SHP77 (cell line): ENCODE measurements at regions not wholly inside any gene's neighbourhood (a gene's known extent, or its start where the extent isn't known, plus 50 kb on each side); places are given as distances from the start of the nearest gene placed in this dataset.
"Not testable (repeated sequence)": the region's sequence is repeated elsewhere in the genome, so short reads cannot be mapped to it uniquely, and the experiment has no call there.

Experiments
- DNase-seq, 2 experiments: peaks; one replicate each; lab custom pipeline; 2025; lab: John Stamatoyannopoulos, UW

DNA sequence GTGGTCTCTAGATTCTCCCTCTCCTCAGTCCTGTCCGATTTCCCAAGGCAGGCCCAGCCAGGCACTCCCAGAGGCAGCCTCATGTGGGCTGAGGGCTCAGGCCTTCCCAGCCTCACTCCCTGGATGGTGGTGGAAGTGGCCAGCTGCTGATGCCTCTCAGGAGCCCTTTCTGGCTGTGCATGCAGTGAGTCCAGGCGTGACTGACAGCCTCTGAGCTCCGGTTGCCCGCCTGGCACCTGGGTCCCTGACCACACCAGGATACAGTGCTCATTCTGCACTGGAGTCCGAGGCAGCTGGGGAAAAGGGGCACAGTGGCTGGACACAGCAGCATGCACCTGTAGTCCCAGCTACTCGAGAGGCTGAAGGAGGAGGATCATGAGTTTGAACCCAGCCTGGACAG, 132.6 kb downstream of the CUL2 start:
- no peak for DNase-seq

DNA sequence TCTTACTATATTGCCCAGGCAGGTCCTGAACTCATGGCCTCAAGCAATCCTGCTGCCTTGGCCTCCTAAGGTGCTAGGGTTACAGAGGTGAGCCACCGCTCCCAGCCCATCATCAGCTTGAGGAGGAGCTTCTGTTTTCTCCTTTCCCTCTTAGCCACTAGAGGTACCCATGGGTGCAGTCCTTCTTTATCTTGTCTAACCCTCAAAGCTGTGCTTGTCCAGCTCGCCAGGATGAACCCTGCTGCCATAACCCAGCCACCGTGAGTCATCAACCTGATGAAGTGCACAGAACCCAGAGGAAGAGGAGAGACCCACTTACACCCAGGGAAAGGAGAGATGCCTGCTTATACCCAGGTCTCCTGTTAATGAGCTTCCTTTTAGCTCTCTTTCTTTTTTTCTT, 133.4 kb downstream of the CUL2 start:
- DNase-seq, result no peak

- DNase-seq, result no peak
Measured at GRCh38 chr10:34955391-34955790, 134.8 kb downstream of the CUL2 start.

DNA sequence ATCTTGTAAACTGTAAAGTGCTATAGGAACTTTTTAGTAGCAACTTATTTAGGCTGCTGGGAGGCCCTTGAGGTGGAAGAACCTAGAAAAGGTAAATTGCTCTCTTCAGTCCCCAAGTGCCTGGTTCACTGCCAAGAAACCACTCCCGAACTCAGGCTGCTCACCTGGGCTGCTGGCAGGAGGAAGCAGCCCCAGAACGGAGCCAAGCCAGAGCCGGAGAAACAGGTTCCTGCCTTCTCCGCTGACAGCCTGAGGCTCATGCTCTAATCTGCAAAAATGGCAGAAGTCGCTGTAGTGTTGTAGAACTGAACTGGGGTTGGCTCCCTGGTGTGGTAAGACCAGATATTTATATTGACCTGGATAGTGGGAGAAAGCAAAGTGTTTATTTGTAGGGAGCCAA, 136.0 kb downstream of the CUL2 start:
- no peak for DNase-seq

GRCh38 chr10:34951263-34951887, 136.3 kb upstream of the PARD3 start:
- DNase-seq, result not testable (repeated sequence)

DNA sequence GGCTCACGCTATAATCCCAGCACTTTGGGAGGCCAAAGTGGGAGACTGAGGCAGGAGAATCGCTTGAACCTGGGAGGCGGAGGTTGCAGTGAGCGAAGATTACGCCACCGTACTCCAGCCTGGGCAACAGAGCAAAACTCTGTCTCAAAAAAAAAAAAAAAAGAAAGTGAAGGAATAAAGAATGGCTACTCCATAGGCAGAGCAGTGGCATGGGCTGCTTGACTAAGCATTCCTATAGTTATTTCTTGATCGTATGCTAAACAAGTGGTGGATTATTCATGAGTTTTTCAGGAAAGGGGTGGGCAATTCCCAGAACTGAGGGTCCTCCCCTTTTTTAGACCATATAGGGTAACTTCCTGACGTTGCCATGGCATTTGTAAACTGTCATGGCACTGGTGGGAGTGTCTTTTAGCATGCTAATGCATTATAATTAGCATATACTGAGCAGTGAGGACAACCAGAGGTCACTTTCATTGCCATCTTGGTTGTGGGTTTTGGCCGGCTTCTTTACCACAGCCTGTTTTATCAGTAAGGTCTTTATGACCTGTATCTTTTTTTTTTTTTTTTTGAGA, 130.9 kb upstream of the PARD3 start:
- DNase-seq, result not testable (repeated sequence)

DNA sequence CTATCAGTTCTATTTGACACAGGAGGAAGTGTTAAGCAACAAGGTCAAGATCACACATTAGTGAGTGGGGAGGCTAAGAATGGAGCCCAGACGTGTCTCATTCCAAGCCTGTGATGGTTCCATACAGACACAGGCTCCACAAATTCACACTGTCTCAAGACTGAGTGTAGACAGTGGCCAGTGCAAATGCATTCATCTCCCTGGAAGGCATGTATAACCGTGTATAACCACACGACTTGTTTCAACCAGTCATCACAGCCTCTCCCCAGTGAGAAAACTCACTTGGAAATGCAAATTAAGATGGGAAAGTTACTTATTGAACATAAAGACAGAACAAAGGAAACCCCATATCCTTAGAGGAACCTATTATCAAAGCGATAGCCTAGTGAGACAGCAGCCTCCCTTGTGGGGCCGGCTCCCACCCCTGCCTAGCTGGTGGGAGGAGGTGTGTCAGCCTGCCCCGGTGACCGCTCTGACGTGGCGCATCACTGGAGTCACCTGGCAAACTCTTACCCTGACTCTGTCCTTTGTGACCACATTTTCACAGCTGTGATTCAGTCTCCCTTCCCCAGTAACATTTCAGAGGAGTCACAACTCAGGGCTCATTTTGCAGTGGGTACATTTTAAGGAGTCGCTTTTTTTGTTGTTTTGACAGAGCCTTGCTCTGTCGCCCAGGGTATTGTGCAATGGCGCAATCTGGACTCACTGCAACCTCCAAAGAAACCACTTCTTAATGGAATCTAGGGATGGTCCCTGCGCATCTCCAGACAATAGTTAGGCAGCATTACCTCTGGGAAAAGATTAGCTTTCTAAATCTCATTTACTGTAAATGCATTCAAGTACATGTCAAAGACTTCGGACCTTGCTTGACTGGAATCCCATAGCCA, 126.6 kb upstream of the PARD3 start:
- no peak for DNase-seq

- no peak for DNase-seq
Measured at GRCh38 chr10:34940436-34940835, 125.3 kb upstream of the PARD3 start.

- no peak for DNase-seq
Measured at GRCh38 chr10:34938399-34938670, 123.2 kb upstream of the PARD3 start.

- not testable (repeated sequence) for DNase-seq
Measured at GRCh38 chr10:34937643-34938398, 122.7 kb upstream of the PARD3 start.

DNA sequence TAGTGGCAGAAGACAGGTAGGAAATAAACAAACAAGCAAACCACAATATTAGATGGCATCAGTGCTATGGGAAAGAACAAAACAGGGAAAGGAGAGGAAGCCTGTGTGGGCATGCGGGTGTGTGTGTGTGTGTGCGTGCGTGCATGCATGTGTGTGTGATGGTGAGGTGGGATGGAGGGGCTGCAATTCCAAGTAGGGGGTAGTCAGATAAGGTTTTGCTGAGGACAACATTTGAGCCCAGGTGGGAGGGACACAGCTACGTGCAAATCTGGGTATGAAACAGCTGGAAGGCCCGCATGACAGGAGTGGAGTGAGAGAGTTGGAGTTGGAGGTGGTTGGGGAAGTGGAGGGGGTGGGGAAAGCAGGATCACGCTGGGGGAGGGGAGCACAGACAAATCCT, 121.0 kb upstream of the PARD3 start:
- DNase-seq, result no peak

DNA sequence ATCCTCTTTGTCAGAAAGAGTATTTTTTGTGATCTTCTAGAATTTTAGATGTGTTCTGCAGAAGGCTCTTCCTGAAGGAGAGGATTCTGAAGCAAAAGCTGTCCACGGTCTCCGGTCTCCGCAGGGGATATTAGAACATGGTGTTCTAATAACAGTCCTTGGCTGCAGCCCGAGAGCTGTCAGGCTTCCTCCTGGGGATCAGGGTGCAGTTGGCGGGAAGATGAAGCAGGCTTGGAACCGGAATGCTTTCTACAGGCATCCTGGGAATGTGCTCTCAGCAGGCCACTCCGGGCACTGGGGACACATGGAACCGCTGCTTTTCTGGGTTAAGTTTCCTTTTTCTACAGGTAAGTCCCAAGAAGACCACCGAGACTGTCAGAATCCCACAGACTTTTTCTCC, 118.6 kb upstream of the PARD3 start:
- DNase-seq, result no peak

DNA sequence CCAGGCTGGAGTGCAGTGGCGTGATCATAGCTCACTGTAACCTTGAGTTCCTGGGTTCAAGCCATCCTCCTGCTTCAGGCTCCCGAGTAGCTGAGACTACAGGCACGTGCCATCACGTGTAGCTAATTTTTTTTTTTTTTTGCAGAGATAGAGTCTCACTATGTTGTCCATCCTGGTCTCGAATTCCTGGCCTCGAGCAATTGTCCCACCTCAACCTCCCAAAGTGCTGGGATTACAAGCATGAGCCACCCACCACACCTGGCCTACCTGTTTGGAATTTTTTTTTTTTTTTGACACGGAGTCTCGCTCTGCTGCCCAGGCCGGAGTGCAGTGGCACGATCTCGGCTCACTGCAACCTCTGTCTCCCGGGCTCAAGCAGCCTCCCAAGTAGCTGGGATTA, 117.1 kb upstream of the PARD3 start:
- DNase-seq, result no peak

DNA sequence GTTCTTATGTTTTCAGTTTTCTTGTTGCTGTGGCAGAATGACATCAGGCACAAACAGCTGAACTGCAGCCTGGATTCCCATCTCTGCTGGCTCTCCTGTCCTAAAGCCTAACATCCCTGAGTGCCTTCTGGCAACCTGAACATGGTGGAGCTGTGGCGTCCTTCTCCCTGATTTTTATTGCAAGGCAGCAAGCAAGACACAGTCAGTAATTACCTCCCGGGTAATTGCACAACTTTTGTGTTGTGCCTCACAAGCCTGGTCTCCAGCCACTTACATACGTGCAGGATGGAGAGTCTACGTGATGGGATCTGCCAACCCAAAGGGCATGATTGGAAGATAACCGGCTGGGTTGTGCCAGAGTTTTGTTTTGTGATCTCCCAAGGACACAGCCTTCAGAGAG, 116.1 kb upstream of the PARD3 start:
- no peak for DNase-seq

GRCh38 chr10:34922138-34922537, 107.0 kb upstream of the PARD3 start:
- no peak for DNase-seq

- no peak for DNase-seq
Measured at GRCh38 chr10:34920578-34920977, 105.5 kb upstream of the PARD3 start.

DNA sequence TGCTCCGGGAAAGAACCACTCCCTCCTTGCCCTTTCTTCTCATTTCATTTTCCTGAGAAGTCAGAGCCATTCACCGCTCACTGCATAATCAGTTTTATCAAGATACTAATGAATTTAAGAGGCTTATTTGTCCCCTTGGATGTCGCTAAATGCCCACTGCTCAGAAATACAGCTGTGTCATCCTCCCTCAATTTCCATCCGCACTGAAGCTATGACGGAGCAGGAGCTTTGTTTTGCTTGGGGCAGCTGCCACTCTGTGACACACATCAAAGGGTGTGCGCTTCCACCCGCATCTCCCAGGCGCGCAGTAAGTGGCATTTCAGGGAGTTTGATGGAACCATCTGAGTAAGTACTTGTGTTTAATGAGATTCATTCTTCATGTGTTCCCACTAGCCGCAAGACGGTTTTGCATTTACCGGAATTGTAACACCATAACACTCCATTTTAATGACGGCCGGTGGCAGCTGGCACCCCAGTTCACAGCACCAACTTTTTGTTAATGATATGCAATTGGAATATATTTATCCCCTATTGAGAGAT, 103.8 kb upstream of the PARD3 start:
- peak; percentile 54 to 58 for DNase-seq

GRCh38 chr10:34918060-34918775, 103.1 kb upstream of the PARD3 start:
- DNase-seq, result no peak

DNA sequence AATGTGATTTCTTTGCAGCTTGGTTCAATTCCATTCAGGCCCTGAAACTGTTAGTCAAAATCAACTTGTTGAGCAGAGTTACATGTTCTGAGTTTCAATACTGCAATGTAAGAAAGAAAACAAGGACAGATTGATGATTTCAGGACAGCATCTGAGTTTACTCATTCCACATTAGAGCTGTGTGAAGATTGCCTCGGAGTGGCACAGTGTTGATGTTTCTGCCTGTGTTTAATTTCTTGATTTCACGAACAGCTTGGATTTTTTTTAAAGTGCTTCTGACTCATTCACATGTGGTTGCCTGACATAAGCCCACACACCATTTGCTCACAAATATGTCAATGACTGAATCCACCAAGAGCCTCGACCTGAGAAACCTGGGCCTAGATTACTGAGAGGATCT, 101.2 kb upstream of the PARD3 start:
- DNase-seq, result no peak

DNA sequence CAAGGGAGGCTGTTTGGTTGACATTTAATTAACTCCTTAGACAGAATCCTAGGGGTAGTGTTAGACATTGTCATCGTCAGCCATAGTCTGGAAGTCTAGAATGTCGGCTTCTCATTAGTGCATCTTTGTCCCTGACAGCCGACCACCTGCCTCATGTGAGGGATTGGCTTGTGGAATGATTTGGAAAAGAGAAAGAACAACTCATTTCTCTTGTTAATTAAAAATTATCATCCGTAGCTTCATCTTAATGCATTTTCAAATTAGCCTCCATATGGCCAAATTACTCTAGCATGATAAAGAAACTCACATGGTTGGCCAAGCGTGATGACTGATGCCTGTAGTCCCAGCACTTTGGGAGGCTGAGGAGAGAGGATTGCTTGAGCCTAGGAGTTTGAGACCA, 97.7 kb upstream of the PARD3 start:
- no peak for DNase-seq

DNA sequence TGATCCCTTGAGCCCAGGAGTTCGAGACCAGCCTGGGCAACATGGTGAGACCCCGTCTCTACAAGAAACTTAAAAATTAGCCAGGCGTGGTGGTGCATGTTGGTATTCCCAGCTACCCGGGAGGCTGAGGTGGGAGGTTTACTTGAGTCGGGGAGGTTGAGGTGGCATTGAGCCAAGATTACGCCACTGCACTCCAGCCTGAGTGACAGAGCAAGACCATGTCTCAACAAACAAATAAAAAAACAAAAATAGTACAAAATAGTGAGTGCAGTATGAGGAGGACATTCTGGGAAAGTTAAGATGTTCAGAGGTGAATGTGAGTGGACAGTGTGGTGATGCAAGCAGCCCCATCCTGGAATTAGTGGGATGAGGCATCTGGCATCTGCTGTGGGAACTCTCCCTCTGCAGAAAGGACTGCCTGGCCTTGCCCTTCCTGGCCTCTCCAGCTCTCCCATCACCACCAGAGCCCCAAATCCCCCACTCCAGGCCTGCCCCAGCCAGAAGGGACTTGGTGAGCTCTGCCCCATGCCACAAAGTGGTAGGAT, 96.6 kb upstream of the PARD3 start:
- DNase-seq, result no peak

GRCh38 chr10:34908481-34908880, 93.4 kb upstream of the PARD3 start:
- DNase-seq, result no peak
